Peyer's patch (tissue), 4 donors: ENCODE measurements at regions not wholly inside any gene's neighbourhood (a gene's known extent, or its start where the extent isn't known, plus 50 kb on each side); places are given as distances from the start of the nearest gene placed in this dataset.

Experiments used
- DNase-seq, 3 donors: peaks; one replicate each; pipeline ENCODE4 v3.0.0-alpha.2; 2017 to 2019
- H3K27ac ChIP-seq, 4 donors: fragments of 200-600 bp; sonication (generic); one replicate each; pipeline ENCODE4 v1.5.1; 2016 to 2019
- H3K27me3 ChIP-seq, 2 donors: fragments of 200-600 bp; sonication (generic); one replicate each; pipeline ENCODE4 v1.5.1; 2019
- H3K36me3 ChIP-seq, 3 donors: fragments of 200-600 bp; sonication (generic); one replicate each; pipeline ENCODE4 v1.5.1; 2016 to 2019
- H3K4me1 ChIP-seq, 4 donors: fragments of 200-600 bp; sonication (generic); one replicate each; pipeline ENCODE4 v1.5.1; 2016 to 2019
- H3K4me3 ChIP-seq, 4 donors: fragments of 200-600 bp; sonication (generic); 1 replicate in 3 of 4; 2 replicates in 1 of 4; pipeline ENCODE4 v1.5.1; 2016 to 2019; ENCODE audit warnings: mild to moderate bottlenecking in 1 of 4
- H3K9me3 ChIP-seq, 4 donors: fragments of 200-600 bp; sonication (generic); one replicate each; pipeline ENCODE4 v1.5.1; 2016 to 2019; ENCODE audit warnings: mild to moderate bottlenecking in 1 of 4
- POLR2A ChIP-seq, 2 donors: fragments of 450-650 bp; IDR thresholded peaks; one replicate each; pipeline ENCODE4 v1.5.1; 2017; ENCODE audit warnings: antibody characterized with exemption in 2 of 2, mild to moderate bottlenecking in 2 of 2, moderate library complexity in 2 of 2
- TF ChIP-seq, protein P1 (sequence below), 6 experiments: fragments of 450-650 bp in 4 of 6; fragments of 200-600 bp in 2 of 6; sonication (generic) in 1 of 6; IDR thresholded peaks; one replicate each; pipeline ENCODE4 v1.5.1; 2017 to 2019; ENCODE audit warnings: antibody characterized with exemption in 6 of 6, mild to moderate bottlenecking in 3 of 6, moderate library complexity in 1 of 6

GRCh38 chr9:78821126-78821822, 524.3 kb downstream of the PSAT1 start:
- TF ChIP-seq, protein P1, sequence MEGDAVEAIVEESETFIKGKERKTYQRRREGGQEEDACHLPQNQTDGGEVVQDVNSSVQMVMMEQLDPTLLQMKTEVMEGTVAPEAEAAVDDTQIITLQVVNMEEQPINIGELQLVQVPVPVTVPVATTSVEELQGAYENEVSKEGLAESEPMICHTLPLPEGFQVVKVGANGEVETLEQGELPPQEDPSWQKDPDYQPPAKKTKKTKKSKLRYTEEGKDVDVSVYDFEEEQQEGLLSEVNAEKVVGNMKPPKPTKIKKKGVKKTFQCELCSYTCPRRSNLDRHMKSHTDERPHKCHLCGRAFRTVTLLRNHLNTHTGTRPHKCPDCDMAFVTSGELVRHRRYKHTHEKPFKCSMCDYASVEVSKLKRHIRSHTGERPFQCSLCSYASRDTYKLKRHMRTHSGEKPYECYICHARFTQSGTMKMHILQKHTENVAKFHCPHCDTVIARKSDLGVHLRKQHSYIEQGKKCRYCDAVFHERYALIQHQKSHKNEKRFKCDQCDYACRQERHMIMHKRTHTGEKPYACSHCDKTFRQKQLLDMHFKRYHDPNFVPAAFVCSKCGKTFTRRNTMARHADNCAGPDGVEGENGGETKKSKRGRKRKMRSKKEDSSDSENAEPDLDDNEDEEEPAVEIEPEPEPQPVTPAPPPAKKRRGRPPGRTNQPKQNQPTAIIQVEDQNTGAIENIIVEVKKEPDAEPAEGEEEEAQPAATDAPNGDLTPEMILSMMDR (IDR thresholded peaks at IDR 0.05) = peak; percentile 8 to 50 (median 40)
- no peak for TF ChIP-seq POLR2A (IDR thresholded peaks at IDR 0.05)
- Histone ChIP-seq H3K27ac (no peak overlapping the region), H3K4me3 (peak overlapping the region in 1 of 4 donors; percentile 40), H3K4me1 (no peaks in the 10 kb centered on the region), H3K36me3 (no peaks in the 10 kb centered on the region), H3K9me3 (no peaks in the 10 kb centered on the region), H3K27me3 (no peaks in the 10 kb centered on the region)
- no peak for DNase-seq

DNA sequence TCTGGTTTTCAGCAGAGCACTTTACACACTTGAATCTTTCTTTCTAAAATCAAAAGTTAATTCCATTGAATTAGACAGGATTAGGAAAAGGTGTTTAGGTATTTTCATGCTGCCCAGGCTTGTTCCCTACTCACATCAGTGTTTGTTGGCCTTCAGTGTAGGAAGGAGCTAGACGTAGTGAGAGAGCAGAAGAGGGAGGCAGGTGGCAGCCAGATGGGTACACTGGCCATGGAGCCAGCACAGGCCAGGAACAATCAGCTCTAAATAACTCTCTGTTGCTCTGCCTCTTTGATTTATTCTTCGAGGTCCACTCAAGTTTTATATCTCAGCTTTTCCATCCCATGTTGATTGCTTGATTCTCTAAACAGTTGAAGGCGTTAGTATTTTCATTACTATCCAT, 529.6 kb downstream of the PSAT1 start:
- no peaks in the 10 kb centered on the region for H3K9me3 ChIP-seq
- no peak overlapping the region for H3K4me3 ChIP-seq
- H3K27me3 ChIP-seq = no peaks in the 10 kb centered on the region
- DNase-seq = no peak
- H3K27ac ChIP-seq = no peak overlapping the region
- TF ChIP-seq, protein P1 (IDR thresholded peaks at IDR 0.05) = no peak
- no peak for TF ChIP-seq POLR2A (IDR thresholded peaks at IDR 0.05)
- no peaks in the 10 kb centered on the region for H3K4me1 ChIP-seq
- no peaks in the 10 kb centered on the region for H3K36me3 ChIP-seq

GRCh38 chr9:78828521-78828920, 531.6 kb downstream of the PSAT1 start:
- DNase-seq = no peak
- Histone ChIP-seq H3K9me3 (no peaks in the 10 kb centered on the region), H3K27me3 (no peaks in the 10 kb centered on the region), H3K4me3 (no peak overlapping the region), H3K27ac (no peak overlapping the region), H3K4me1 (no peaks in the 10 kb centered on the region), H3K36me3 (no peaks in the 10 kb centered on the region)
- TF ChIP-seq POLR2A (IDR thresholded peaks at IDR 0.05) = no peak
- TF ChIP-seq, protein P1 (IDR thresholded peaks at IDR 0.05) = no peak

GRCh38 chr9:78830301-78830700, 533.4 kb downstream of the PSAT1 start:
- no peaks in the 10 kb centered on the region for H3K4me1 ChIP-seq
- H3K27ac ChIP-seq = no peak overlapping the region
- H3K9me3 ChIP-seq = no peaks in the 10 kb centered on the region
- DNase-seq = no peak
- no peaks in the 10 kb centered on the region for H3K36me3 ChIP-seq
- no peak overlapping the region for H3K4me3 ChIP-seq
- H3K27me3 ChIP-seq = no peaks in the 10 kb centered on the region
- TF ChIP-seq, protein P1 (IDR thresholded peaks at IDR 0.05) = no peak
- no peak for TF ChIP-seq POLR2A (IDR thresholded peaks at IDR 0.05)

DNA sequence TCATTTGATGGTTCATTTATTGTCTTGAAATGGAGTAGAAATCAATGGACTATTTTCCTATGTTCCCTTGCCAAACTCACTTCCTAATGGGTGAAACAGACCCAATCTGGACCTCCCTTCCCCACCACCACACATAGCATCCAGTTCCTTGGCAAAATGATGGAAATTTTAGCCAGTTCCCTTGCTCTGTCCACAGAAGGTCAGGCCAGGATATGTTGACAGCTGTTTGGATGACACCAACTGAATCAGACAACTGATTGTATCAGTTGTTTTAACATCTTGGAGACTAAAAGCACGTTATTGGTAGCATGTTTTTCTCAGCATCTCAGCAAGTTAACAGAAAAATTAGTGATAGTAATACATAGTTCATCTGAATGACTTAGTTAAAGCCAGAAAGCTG, 534.8 kb downstream of the PSAT1 start:
- H3K9me3 ChIP-seq = no peaks in the 10 kb centered on the region
- no peaks in the 10 kb centered on the region for H3K4me1 ChIP-seq
- no peaks in the 10 kb centered on the region for H3K27me3 ChIP-seq
- no peak overlapping the region for H3K27ac ChIP-seq
- TF ChIP-seq POLR2A (IDR thresholded peaks at IDR 0.05) = no peak
- TF ChIP-seq, protein P1 (IDR thresholded peaks at IDR 0.05) = no peak
- H3K4me3 ChIP-seq = no peak overlapping the region
- no peaks in the 10 kb centered on the region for H3K36me3 ChIP-seq
- no peak for DNase-seq
